H1 (cell line): ENCODE measurements at regions not wholly inside any gene's neighbourhood (a gene's known extent, or its start where the extent isn't known, plus 50 kb on each side); places are given as distances from the start of the nearest gene placed in this dataset.

Experiments used
- E2F6 ChIP-seq: IDR thresholded peaks from 2 replicates; pipeline ENCODE4 v1.6.1; 2012; ENCODE audit warnings: inconsistent platforms
- KDM1A ChIP-seq: fragments of 200-600, 300-600 bp; sonication (generic); IDR thresholded peaks from 2 replicates; pipeline ENCODE4 v1.7.1; 2016; ENCODE audit warnings: mild to moderate bottlenecking, low read length, borderline replicate concordance
- NRF1 ChIP-seq: IDR thresholded peaks from 2 replicates; pipeline ENCODE4 v1.6.1; 2011; ENCODE audit warnings: mild to moderate bottlenecking, low read depth, low read length, improper control_type of control experiment
- RBBP5 ChIP-seq: IDR thresholded peaks from 2 replicates; pipeline ENCODE4 v1.7.1; 2012; ENCODE audit warnings: low read depth, mild to moderate bottlenecking, inconsistent platforms, low read length, moderate library complexity, borderline replicate concordance
- SP2 ChIP-seq: IDR thresholded peaks from 2 replicates; pipeline ENCODE4 v1.6.1; 2012; ENCODE audit warnings: mild to moderate bottlenecking, low read length, inconsistent platforms

DNA sequence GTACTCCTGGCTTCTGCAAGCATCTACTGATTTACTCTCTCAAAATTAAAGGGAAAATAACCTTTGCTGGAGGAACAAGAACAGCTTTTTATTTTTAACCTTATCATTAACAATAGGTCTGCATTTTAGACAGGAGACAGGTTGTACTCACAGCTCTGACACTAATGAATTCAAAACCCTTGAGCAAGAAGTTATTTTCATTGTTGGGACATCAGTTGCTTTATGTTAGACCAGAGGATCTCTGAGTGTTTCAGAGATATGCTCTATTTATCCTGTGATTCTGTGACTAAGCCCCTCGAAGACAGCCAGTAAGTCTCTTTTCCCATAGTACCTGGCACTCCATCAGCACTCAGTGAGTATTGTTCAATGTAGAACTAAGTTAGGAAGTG, 190.2 kb upstream of the PCSK5 start (continued):
- TF ChIP-seq NRF1 (no peak), RBBP5 (no peak), KDM1A (no peak), E2F6 (no peak), SP2 (no peak)
